Tibial nerve (tissue), 3 donors: ENCODE measurements at regions not wholly inside any gene's neighbourhood (a gene's known extent, or its start where the extent isn't known, plus 50 kb on each side); places are given as distances from the start of the nearest gene placed in this dataset.

Experiments used
- POLR2A ChIP-seq, 2 donors: fragments of 450-650 bp; IDR thresholded peaks; one replicate each; pipeline ENCODE4 v1.6.1; 2017; ENCODE audit warnings: antibody characterized with exemption in 2 of 2, mild to moderate bottlenecking in 2 of 2, moderate library complexity in 2 of 2
- TF ChIP-seq, protein P1 (sequence below), 5 experiments: fragments of 200-600 bp in 3 of 5; fragments of 450-650 bp in 2 of 5; sonication (generic) in 3 of 5; IDR thresholded peaks; one replicate each; pipeline ENCODE4 v1.5.1; 2016 to 2019; ENCODE audit warnings: antibody characterized with exemption in 5 of 5, mild to moderate bottlenecking in 3 of 5, moderate library complexity in 2 of 5

- TF ChIP-seq, protein P1, sequence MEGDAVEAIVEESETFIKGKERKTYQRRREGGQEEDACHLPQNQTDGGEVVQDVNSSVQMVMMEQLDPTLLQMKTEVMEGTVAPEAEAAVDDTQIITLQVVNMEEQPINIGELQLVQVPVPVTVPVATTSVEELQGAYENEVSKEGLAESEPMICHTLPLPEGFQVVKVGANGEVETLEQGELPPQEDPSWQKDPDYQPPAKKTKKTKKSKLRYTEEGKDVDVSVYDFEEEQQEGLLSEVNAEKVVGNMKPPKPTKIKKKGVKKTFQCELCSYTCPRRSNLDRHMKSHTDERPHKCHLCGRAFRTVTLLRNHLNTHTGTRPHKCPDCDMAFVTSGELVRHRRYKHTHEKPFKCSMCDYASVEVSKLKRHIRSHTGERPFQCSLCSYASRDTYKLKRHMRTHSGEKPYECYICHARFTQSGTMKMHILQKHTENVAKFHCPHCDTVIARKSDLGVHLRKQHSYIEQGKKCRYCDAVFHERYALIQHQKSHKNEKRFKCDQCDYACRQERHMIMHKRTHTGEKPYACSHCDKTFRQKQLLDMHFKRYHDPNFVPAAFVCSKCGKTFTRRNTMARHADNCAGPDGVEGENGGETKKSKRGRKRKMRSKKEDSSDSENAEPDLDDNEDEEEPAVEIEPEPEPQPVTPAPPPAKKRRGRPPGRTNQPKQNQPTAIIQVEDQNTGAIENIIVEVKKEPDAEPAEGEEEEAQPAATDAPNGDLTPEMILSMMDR (IDR thresholded peaks at IDR 0.05): no peak
- TF ChIP-seq POLR2A (IDR thresholded peaks at IDR 0.05): no peak
Observed at GRCh38 chr7:155911471-155912105, 99.3 kb upstream of the SHH start.
